Ramos (cell line): ENCODE measurements at regions not wholly inside any gene's neighbourhood (a gene's known extent, or its start where the extent isn't known, plus 50 kb on each side); places are given as distances from the start of the nearest gene placed in this dataset.
"Not testable (repeated sequence)": the region's sequence is repeated elsewhere in the genome, so short reads cannot be mapped to it uniquely, and the experiment has no call there.

Experiments used
- in situ Hi-C: fragments of 300-500 bp; cut with MboI; formaldehyde crosslinking; loops from one replicate; pipeline ENCODE4 v1.14.3; 2022; ENCODE audit warnings: low sequenced_read_pairs; ENCODE audit not compliant: unreplicated experiment

- in situ Hi-C loops, result no loop called here
These were observed 502.0 kb upstream of the DPP6 start for GRCh38 chr7:153550173-153550572.

- in situ Hi-C loops, result no loop called here
These were observed 487.8 kb upstream of the DPP6 start for GRCh38 chr7:153564391-153564790.

GRCh38 chr7:153566324-153566723, 485.9 kb upstream of the DPP6 start:
- in situ Hi-C loops, result no loop called here

GRCh38 chr7:153567426-153567825, 484.8 kb upstream of the DPP6 start:
- in situ Hi-C loops, result no loop called here

DNA sequence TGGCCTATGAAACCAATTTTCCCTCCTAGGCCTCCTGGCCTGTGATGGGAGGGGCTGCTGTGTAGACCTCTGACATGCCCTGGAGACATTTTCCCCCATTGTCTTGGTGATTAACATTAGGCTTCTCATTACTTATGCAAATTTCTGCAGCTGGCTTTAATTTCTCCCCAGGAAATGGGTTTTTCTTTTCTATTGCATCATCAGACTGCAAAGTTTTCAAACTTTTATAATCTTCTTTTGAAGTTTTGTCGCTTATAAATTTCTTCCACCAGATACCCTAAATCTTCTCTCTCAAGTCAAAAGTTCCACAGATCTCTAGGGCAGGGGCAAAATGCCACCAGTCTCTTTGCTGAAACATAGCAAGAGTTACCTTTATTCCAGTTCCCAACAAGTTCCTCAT, 482.7 kb upstream of the DPP6 start:
- in situ Hi-C loops, result not testable (repeated sequence)

- in situ Hi-C loops, result no loop called here
These were observed 476.1 kb upstream of the DPP6 start for GRCh38 chr7:153576096-153576495.

GRCh38 chr7:153581419-153581818, 470.8 kb upstream of the DPP6 start:
- in situ Hi-C loops, result no loop called here

DNA sequence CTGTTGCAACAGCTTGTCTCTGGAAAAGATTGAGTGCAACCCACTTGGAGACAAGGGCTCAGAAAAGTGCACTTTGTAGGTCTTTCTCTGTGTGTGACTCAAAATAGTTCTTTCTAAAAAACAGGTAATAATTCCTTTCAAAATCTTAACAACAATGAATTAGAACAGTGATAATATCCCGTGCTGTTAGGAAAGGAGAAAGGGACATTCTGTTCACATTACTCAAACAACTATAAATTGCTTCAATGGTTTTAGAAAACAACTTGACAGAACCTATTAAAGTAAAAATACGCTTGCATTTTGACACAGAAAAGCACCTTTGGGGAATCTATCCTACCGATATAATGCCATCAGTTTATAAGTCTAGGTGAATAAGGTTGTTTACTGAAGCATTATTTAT, 468.1 kb upstream of the DPP6 start:
- in situ Hi-C loops, result no loop called here

- in situ Hi-C loops, result no loop called here
These were observed 463.6 kb upstream of the DPP6 start for GRCh38 chr7:153588586-153588985.

DNA sequence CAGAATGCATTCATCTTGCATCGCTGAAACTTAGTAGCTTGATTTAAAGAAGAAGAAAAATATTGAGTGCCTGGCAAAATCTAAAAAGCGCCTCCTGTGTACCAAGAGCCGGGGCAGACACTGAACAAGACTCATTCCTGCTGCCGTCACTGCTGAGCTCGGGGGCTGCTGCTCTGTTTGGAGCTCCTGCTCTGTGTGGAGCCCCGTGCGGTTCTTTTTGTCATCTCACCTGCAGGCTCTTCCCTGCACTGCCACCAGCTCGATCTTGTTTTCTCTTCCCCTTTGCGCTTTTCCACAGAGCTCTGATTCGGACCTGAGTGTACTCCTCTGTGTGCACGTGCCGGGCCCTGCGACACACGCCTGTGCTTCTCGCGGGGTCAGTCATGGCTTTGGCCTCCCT, 462.1 kb upstream of the DPP6 start:
- in situ Hi-C loops, result no loop called here

DNA sequence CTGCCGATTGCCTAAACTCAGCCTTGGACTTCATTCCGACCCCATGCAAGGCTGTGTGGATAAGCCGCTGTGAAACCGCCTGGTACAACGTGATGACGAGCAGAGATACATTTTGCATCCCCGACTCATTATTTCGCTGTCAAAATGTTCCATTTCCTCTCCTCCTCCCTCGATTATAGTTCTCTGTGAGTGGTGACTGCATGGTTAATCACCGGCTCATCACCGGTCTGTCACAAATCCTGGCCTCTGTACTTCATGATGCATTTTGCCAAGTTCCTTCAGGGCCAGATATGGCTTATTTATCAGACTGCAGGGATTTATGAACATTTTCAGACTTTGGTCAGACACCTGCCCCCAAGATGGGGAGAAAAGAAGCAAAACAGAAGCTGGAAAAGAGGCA, 461.6 kb upstream of the DPP6 start:
- in situ Hi-C loops, result no loop called here

DNA sequence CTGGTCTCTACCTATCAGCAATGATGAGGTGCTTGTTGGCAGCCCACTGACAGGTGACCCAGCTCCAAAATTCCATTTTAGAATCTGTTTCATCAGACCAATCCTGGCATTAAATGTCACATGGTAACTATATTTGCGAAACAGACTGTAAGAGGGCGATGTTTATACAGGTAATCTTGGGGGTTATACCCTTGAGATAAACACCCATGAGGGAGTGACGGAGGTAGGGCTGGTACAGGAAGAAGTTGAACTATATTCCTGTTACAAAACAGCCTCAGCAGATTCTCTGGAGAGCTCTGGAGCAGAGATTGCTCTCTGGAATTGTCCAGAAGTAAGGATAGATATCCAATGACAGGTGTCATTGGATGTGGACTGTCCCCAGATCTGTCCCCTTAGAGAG, 444.8 kb upstream of the DPP6 start:
- in situ Hi-C loops, result no loop called here

DNA sequence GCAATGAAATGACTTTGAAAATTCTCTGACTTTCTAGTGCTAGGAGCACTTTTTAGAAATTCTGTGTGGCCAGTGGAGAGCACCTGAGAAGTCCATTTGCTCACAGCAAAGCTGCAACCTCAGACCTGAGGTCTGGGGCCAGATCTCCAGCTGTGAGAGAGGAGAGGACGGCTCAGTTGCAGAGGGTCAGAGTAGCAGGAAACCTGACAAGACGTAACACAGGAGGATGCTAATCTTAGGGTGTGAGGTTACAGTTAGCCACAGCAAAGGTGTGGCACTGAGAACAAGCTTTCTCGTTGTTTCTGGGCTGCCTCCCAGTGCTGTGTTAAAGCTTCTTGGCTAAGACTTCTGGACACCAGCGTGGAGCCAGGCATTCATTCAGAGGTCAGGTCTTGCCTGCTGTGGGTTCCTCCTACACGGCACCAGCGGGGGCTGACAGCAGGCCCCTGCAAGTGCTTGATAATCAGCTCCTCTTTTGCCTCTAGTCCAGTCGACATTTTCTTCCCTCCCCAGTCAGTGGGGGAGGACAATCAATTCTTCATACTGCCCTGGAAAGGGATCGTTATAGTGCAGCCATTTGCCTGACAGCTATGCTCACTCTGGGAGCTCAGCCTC, 435.4 kb upstream of the DPP6 start:
- in situ Hi-C loops, result no loop called here

- in situ Hi-C loops, result no loop called here
These were observed 424.9 kb upstream of the DPP6 start for GRCh38 chr7:153627323-153627722.

DNA sequence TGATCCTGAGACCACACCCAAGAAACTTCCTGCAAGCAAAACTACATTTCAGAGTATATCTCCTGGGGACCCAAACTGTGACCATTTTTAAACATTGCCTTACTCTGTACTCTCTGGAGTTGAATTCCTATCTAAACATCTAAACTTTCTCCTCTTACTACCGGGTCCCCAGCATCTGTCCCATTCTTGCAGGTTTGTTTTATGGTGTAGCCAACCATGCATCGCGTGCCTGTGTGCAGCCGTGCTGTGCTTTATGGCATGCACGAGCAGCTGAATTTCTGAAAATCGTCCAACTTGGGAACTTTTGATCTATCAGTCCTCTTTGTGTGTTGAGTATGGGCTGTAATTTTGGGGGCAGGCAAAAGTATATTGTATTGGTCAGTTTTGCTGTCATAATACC, 423.8 kb upstream of the DPP6 start:
- in situ Hi-C loops, result no loop called here

GRCh38 chr7:153628825-153629224, 423.4 kb upstream of the DPP6 start:
- in situ Hi-C loops, result no loop called here

DNA sequence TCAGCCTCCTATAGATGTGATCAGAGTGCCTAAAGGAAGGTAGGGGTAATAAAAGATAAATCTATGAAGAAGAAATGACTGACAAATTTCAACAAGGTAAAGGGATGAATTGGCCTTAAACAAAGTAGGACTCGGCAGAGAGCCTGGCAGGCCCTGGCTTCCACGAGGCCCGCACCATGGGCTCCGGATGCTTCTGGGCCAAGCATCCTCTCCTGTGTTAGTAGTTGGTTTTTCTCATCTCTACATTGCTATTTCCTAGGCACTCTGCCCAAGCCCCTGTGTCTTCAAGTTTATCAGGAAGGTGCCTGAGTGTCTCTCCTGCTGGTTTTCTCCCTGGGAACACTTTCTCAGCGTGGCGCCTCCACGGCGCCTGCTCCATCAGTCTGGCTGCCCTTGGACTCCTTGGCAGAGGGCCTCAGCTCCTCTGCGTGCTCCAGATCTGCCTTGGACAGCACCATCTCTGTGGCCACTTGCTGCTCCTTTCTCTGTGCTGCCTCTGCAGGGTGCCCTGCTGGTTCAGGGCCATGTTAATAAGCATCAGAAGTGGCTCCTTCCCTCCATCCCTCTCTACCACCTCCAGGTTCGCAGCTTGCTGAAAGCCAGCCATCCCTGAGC, 413.3 kb upstream of the DPP6 start:
- in situ Hi-C loops, result no loop called here

DNA sequence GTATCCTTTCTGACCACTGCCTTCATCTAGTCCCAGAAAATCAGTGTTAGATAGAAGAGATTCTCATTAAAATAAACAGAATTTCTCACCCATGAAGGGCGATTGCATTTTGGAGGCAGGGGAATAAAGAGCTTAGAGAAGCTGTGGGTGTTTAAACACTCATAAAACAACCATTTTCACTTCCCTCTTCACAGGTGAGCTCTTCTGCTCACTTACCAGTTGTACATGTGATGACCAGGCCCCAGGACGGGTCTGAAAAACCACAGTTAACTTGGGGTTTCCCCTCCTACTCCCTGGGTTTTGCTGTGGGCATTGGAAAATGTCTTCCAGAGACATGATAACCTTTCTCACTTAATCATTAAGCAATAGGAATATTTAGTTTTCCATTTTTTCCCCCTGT, 411.6 kb upstream of the DPP6 start:
- in situ Hi-C loops, result no loop called here

GRCh38 chr7:153641199-153641598, 411.0 kb upstream of the DPP6 start:
- in situ Hi-C loops, result no loop called here

GRCh38 chr7:153642989-153643388, 409.2 kb upstream of the DPP6 start:
- in situ Hi-C loops, result no loop called here

- in situ Hi-C loops, result no loop called here
These were observed 394.9 kb upstream of the DPP6 start for GRCh38 chr7:153657182-153657800.

DNA sequence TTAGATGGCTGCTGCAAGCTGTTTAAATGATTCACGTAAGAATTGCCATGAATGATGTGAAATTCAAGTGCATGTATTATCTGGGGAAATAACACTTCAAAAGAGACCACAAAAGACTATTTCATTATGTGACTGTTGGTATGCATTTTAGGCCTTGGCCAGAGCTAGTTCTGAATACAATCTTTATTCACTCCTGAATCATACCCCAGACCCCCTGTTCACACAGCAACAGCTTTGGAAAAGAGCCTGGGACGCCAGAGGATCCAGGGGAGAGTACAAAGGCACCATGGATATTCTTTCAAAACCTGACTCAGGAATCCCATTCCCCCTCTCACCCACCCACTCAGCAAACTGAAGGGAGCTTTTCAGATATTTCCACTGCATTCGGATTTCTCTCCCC, 377.1 kb upstream of the DPP6 start:
- in situ Hi-C loops, result no loop called here
